ENCODE measurements at regions not wholly inside any gene's neighbourhood (a gene's known extent, or its start where the extent isn't known, plus 50 kb on each side); places are given as distances from the start of the nearest gene placed in this dataset.
"Not testable (repeated sequence)": the region's sequence is repeated elsewhere in the genome, so short reads cannot be mapped to it uniquely, and the experiment has no call there.

DNA sequence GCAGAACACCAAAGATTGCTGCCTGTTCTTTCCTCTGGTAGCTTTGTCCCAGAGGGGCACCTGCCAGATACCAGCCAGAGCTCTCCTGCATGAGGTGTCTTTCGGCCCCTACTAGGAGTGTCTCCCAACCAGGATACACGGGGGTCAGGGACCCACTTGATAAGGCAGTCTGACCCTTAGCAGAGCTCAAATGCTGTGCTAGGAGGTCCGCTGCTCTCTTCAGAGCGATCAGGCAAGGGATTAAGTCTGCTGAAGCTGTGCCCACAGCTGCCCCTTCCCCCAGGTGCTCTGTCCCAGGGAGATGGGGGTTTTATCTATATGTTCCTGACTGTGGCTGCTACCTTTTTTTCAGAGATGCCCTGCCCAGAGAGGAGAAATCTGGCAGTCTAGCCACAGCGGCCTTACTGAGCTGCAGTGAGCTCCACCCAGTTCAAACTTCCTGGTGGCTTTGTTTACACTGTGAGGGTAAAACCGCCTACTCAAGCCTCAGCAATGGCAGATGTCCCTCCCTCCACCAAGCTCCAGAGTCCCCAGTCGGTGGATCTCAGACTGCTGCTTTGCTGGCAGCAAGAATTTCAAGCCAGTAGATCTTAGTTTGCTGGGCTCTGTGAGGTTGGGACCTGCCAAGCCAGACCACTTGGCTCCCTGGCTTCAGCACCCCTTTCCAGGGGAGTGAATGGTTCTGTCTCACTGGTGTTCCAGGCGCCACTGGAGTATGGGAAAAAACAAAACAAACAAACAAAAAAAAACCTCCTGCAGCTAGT is 52.0 kb upstream of the TMTC2 start:
- not testable (repeated sequence) for DNase-seq

DNA sequence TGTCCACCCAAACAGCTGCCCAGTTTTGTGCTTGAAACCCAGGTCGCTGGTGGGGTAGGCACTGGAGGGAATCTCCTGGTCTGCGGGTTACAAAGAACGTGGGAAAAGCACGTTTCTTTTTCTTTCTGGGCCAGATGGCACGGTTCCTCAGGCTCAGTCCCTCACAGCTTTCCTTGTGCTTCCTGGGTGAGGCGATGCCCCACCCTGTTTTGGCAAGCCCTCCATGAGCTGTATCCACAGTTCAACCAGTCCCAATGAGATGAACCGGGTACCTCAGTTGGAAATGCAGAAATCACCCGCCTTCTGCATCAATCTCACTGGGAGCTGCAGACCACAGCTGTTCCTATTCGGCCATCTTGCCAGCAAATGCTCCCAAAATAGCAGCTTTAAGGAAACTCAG is 51.4 kb upstream of the TMTC2 start:
- DNase-seq = no peak

Measured in SW 1271 (cell line).